SU-DHL-6 (cell line): ENCODE measurements at regions not wholly inside any gene's neighbourhood (a gene's known extent, or its start where the extent isn't known, plus 50 kb on each side); places are given as distances from the start of the nearest gene placed in this dataset.

ENCODE experiments used
- EZH2phosphoT487 ChIP-seq: fragments of 200-600 bp; sonication (generic), shearing (Covaris generic); conservative IDR thresholded peaks from 2 replicates; pipeline ENCODE4 v1.6.1; 2018; ENCODE audit warnings: mild to moderate bottlenecking, antibody characterized with exemption, low read length, moderate library complexity, mixed read lengths
- TF ChIP-seq, protein P1 (sequence below): fragments of 200-600 bp; sonication (generic); IDR thresholded peaks from one replicate; pipeline ENCODE4 v1.5.1; 2017; ENCODE audit warnings: antibody characterized with exemption, mild to moderate bottlenecking, low read length, moderate library complexity; ENCODE audit not compliant: insufficient read depth, poor library complexity, severe bottlenecking

DNA sequence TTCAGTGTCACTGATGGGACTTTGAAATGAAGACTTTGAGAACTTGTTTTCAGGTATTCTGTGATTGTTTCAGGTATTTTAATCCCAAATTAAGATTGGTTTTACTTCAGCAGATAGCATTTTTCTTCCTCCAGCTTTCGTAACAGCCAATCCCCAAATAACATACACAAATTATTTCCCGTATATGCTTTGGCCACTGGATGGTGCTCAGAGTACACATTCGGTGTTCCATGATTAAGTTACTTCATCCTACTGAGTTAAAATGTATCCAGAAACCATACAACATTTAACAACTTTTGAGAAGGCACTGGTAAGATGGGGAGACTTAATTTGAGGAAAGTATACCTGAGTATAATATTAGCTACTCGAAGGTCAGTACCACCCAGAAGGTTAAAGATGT is 233.4 kb upstream of the FAM47A start:
- TF ChIP-seq, protein P1, sequence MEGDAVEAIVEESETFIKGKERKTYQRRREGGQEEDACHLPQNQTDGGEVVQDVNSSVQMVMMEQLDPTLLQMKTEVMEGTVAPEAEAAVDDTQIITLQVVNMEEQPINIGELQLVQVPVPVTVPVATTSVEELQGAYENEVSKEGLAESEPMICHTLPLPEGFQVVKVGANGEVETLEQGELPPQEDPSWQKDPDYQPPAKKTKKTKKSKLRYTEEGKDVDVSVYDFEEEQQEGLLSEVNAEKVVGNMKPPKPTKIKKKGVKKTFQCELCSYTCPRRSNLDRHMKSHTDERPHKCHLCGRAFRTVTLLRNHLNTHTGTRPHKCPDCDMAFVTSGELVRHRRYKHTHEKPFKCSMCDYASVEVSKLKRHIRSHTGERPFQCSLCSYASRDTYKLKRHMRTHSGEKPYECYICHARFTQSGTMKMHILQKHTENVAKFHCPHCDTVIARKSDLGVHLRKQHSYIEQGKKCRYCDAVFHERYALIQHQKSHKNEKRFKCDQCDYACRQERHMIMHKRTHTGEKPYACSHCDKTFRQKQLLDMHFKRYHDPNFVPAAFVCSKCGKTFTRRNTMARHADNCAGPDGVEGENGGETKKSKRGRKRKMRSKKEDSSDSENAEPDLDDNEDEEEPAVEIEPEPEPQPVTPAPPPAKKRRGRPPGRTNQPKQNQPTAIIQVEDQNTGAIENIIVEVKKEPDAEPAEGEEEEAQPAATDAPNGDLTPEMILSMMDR, result no peak
- no peak for TF ChIP-seq EZH2phosphoT487
